ENCODE measurements at regions not wholly inside any gene's neighbourhood (a gene's known extent, or its start where the extent isn't known, plus 50 kb on each side); places are given as distances from the start of the nearest gene placed in this dataset.
A peak's percentile ranks its signal among the peaks of the same experiment; 100 is the strongest.

DNA sequence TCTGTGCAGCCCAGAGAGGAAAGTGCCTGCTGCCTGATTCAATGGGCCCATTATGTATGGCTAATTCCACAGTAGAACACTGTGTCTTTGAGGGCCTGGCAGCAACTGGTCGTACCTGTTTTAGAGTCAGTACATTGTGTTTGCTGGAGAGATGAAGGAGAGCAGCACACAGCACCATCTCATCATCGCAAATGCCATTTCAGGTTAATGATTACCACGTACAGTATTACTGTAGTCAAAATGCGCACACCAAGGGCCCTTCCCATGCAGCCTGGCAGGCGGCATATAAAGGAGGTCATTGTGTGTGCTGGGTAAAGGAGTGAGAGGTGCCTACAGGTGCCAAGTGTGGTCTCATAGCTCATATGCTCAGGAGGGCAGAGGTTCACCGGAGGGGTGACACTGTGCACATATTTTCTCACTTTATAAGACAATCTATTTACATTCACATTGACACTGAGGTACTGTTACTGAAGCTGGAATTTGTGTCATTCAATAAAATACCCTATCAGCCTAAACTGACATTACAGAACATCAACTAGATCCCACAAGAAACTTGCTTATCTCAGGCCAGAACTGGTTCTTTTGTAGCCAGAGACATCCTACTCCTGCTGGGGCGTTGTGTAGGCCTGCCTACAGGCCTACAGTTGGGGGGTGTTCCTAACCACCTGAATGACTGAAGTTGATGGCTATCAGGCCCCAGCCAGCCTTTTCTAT is 90.4 kb downstream of the APIP start:
- peak; percentile 67 to 91 for DNase-seq
- Histone ChIP-seq H3K27me3 (no peaks in the 10 kb centered on the region), H3K4me3 (no peak overlapping the region), H3K36me3 (no peaks in the 10 kb centered on the region), H3K4me1 (peaks cover 12 to 35% (median 28%) of the 10 kb centered on the region in 4 donors), H3K27ac (peak overlapping the region; percentile 79 to 86 (median 83)), H3K9me3 (no peaks in the 10 kb centered on the region)
- 25 to 78% (median 48%) methylated on average over 6 to 7 of the region's 7 CpGs for WGBS, 5 donors
- TF ChIP-seq POLR2A (IDR thresholded peaks at IDR 0.05): no peak
- TF ChIP-seq, protein P1, sequence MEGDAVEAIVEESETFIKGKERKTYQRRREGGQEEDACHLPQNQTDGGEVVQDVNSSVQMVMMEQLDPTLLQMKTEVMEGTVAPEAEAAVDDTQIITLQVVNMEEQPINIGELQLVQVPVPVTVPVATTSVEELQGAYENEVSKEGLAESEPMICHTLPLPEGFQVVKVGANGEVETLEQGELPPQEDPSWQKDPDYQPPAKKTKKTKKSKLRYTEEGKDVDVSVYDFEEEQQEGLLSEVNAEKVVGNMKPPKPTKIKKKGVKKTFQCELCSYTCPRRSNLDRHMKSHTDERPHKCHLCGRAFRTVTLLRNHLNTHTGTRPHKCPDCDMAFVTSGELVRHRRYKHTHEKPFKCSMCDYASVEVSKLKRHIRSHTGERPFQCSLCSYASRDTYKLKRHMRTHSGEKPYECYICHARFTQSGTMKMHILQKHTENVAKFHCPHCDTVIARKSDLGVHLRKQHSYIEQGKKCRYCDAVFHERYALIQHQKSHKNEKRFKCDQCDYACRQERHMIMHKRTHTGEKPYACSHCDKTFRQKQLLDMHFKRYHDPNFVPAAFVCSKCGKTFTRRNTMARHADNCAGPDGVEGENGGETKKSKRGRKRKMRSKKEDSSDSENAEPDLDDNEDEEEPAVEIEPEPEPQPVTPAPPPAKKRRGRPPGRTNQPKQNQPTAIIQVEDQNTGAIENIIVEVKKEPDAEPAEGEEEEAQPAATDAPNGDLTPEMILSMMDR (IDR thresholded peaks at IDR 0.05): no peak
- TF ChIP-seq EP300 (IDR thresholded peaks at IDR 0.05): no peak
- TF ChIP-seq POLR2AphosphoS5 (IDR thresholded peaks at IDR 0.05): peak; percentile 11 to 89 (median 65)
- intact Hi-C loops (cut with DNase I; ENCODE audit: low total_unique reads): no loop called here

DNA sequence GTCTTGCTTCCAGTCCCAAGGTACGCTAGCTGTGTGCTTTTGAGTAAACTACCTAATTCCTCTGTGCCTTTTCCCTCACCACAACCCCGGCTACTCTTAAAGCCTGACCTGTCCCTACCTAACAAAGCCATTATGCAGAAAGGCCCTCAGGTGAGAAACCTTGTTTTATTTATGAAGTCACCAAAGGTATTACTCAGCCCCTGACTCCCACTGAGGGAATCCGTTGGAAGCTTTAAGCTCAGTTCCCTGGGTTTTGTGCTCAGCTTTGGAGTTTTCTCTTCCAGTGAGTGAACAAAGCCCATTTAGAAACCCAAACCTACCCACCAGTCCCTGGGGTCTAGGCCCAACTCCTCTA is 90.9 kb downstream of the APIP start:
- H3K4me1 ChIP-seq: peaks cover 12 to 35% (median 28%) of the 10 kb centered on the region in 4 donors
- no peak overlapping the region for H3K4me3 ChIP-seq
- no peak for DNase-seq
- no peaks in the 10 kb centered on the region for H3K9me3 ChIP-seq
- 46 to 56% (median 50%) methylated on average over 3 of the region's 3 CpGs for WGBS, 5 donors
- H3K27me3 ChIP-seq: no peaks in the 10 kb centered on the region
- intact Hi-C loops (cut with DNase I; ENCODE audit: low total_unique reads): no loop called here
- TF ChIP-seq, protein P1 (IDR thresholded peaks at IDR 0.05): no peak
- no peak for TF ChIP-seq POLR2AphosphoS5 (IDR thresholded peaks at IDR 0.05)
- TF ChIP-seq POLR2A (IDR thresholded peaks at IDR 0.05): no peak
- TF ChIP-seq EP300 (IDR thresholded peaks at IDR 0.05): no peak
- peak overlapping the region; percentile 57 to 86 (median 83) for H3K27ac ChIP-seq
- no peaks in the 10 kb centered on the region for H3K36me3 ChIP-seq

DNA sequence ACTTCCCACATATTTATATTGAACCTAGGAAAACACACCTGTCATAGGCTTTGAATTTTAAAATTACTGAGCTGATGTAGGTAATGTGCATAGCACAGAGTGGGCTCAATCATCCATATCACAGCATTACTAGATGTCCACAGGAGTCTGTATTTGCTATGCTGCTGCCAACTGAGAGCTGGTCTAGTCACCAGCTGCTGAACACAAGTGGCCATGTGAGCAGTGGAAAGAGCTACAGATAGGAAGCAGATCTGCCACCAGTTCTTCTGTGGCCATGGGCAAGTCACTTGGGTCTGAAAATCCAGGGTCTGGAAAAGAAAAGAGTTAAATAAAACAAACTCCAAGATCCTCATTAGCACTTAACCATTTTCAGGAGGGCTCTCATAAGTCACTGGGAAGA is 91.8 kb downstream of the APIP start:
- H3K27ac ChIP-seq: peak overlapping the region; percentile 57 to 86 (median 83)
- intact Hi-C loops (cut with DNase I; ENCODE audit: low total_unique reads): no loop called here
- no peak overlapping the region for H3K4me3 ChIP-seq
- no peak for DNase-seq
- no peak for TF ChIP-seq POLR2AphosphoS5 (IDR thresholded peaks at IDR 0.05)
- TF ChIP-seq EP300 (IDR thresholded peaks at IDR 0.05): no peak
- no peak for TF ChIP-seq POLR2A (IDR thresholded peaks at IDR 0.05)
- TF ChIP-seq, protein P1 (IDR thresholded peaks at IDR 0.05): no peak
- no peaks in the 10 kb centered on the region for H3K27me3 ChIP-seq
- H3K9me3 ChIP-seq: no peaks in the 10 kb centered on the region
- peaks cover 12 to 35% (median 28%) of the 10 kb centered on the region in 4 donors for H3K4me1 ChIP-seq
- H3K36me3 ChIP-seq: no peaks in the 10 kb centered on the region

DNA sequence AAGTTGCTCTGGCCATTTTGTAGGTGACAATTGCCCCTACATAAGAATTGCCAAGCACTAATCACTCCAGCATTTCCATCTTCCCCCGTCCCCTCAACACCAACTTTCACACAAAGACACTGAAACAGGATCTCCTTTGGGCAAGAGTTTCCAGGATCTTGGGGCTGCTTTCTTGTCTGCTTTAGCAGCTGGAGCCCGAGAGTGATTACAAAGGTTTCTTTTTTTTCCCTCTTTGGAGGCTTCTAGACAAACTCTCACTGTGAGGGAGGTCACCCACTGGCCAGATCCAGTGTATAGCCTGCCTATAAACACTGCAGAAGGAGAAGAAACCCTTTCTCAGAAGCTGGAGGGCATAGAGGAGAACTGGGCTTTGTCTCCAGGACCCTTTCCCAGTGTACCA is 92.5 kb downstream of the APIP start:
- H3K27me3 ChIP-seq: no peaks in the 10 kb centered on the region
- 42 to 69% (median 51%) methylated on average over 2 of the region's 2 CpGs for WGBS, 5 donors
- H3K4me1 ChIP-seq: peaks cover 12 to 35% (median 28%) of the 10 kb centered on the region in 4 donors
- TF ChIP-seq POLR2AphosphoS5 (IDR thresholded peaks at IDR 0.05) (no peak), POLR2A (IDR thresholded peaks at IDR 0.05) (no peak), EP300 (IDR thresholded peaks at IDR 0.05) (no peak)
- TF ChIP-seq, protein P1 (IDR thresholded peaks at IDR 0.05): no peak
- no peaks in the 10 kb centered on the region for H3K36me3 ChIP-seq
- no peak overlapping the region for H3K4me3 ChIP-seq
- H3K9me3 ChIP-seq: no peaks in the 10 kb centered on the region
- peak in 1 of 2 donors; percentile 31 for DNase-seq
- intact Hi-C loops (cut with DNase I; ENCODE audit: low total_unique reads): no loop called here
- H3K27ac ChIP-seq: peak overlapping the region in 2 of 5 donors; percentile 11 to 83
